ENCODE measurements at regions not wholly inside any gene's neighbourhood (a gene's known extent, or its start where the extent isn't known, plus 50 kb on each side); places are given as distances from the start of the nearest gene placed in this dataset.
A peak's percentile ranks its signal among the peaks of the same experiment; 100 is the strongest.
"Not testable (repeated sequence)": the region's sequence is repeated elsewhere in the genome, so short reads cannot be mapped to it uniquely, and the experiment has no call there.

GRCh38 chr2:7154656-7155055 lies 237.4 kb downstream of the RNF144A start:
- DNase-seq, result peak; percentile 23

GRCh38 chr2:7161501-7161900 lies 244.3 kb downstream of the RNF144A start:
- no peak for DNase-seq

DNA sequence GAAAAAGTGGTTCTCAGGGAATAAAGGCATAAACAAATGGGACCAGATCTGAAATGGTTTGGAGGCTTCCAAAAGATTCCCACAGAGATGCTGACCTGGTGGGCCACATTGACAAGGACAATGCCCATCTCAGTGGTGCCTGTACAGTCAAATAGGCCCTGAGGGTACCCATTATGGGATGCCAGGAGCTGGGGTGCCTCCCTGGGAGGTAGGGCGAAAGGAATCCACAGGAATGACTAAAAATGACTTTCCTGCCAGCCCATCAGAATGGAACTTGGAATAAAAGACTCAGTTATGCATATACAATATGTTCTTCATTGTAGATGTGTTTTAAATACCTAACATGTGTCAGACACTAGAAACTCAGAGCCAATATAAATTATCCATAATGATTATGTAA lies 248.5 kb downstream of the RNF144A start:
- no peak for DNase-seq

GRCh38 chr2:7167801-7168411 lies 250.7 kb downstream of the RNF144A start:
- DNase-seq, result no peak

DNA sequence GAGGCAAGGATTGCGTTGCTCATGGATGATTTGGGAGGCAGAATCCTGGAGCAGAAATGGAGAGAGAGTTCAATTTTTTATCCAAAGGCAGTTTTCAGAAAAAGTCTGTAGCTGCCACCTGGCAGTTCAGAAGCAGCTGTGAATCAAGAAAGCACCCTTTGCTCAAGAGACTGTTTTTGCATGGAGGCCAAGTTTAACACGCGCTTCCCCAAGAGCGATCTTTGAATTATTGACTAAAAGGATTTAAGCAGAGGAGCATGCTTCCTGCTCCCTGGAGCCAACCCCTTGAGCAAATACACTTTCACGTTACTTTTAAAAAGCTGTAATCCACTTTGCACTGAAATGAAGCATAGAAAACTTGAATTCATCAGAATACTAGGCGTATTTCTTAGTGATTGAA lies 252.4 kb downstream of the RNF144A start:
- DNase-seq, result peak; percentile 37

- not testable (repeated sequence) for DNase-seq
Measured at GRCh38 chr2:7178996-7179395, 261.8 kb downstream of the RNF144A start.

- no peak for DNase-seq
Measured at GRCh38 chr2:7180638-7181370, 263.6 kb downstream of the RNF144A start.

GRCh38 chr2:7182525-7182924 lies 265.3 kb downstream of the RNF144A start:
- no peak for DNase-seq

- DNase-seq, result no peak
Measured at GRCh38 chr2:7189106-7189505, 271.9 kb downstream of the RNF144A start.

DNA sequence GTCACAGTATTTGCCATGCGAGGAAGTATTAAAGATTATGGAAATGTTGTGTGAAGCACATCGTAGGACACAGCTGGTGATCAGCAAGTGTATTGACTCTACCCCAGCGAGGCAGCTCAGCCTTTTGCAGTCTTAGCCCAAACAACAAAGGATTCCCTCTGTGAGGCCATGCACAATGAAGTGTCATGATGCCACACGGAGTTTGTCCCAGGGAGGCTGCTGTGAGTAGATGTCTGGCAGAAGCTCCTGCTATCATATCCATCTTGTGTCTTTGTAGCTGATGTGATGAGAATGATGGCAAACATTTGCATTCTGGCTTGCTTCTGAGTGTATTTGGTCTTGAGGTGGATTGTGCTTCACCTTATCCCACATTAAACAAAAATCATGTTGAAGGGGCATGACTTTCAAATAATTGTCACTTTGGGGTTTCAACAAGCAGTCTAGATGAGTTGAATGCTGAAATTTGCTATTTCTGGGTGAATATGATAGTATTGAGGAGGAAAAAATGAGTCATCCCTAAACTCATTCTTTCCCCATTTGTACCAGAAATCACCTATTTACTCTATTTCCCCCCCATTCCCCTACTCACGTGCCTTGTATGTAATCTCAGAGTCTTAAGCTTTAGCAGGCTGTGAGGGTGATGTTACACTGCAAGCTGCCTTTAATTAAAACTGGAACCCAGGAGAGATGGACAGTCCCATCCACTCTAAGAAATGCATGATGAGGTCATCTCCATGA lies 273.5 kb downstream of the RNF144A start:
- DNase-seq, result no peak

DNA sequence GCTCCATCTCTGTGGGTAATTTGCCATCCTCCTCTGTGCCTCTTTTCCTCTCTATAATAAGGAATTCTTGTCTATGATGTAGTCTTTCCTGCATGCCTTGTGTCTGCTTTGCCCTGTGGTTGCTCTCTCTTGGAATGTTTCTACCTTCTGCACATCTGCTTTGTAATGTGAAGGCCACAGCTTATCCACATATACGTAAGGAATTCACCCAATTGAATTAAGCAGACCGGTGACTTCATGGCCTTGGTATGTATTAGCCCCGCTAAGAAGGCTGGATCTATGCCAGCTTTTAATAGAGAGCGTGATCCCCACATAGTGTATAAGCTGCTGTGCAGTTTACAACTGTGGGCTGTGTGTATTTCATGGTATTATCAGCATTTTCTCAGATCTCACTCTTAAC lies 274.7 kb downstream of the RNF144A start:
- DNase-seq, result no peak

DNA sequence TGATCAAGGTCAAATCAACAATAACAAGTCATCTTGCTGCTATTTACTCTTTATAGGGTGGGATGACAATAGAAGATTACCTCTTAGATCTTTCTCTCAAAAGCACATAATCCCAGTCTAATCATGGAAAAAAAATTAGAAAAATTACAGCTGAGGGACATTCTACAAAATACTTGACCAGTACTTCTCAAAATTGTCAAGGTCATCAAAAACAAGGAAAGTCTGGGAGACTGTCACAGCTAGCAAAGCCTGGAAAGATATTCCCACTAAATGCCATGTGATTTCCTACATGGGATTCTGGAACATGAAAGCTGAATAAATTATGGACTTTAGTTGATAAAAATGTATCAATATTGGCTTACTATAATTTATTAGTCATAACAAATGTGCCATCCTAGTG lies 276.2 kb downstream of the RNF144A start:
- DNase-seq, result no peak

DNA sequence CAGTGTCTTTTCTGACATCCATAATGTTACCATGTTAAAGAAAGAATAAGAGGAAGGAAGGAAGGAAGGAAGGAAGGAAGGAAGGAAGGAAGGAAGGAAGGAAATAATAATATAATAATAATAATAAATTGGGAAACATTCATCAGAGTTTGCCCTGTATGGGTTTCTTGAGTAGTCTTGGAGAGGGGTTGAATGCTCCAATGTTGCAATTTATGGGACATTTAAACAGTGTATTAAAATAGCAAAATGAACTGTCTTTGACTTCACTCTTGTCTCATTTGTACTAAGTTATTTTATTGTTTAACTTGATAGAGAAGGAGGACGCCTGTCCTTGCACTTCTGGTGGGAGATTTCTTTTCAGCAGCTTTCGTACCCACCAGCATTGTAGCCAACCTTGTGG lies 277.7 kb downstream of the RNF144A start:
- no peak for DNase-seq

DNA sequence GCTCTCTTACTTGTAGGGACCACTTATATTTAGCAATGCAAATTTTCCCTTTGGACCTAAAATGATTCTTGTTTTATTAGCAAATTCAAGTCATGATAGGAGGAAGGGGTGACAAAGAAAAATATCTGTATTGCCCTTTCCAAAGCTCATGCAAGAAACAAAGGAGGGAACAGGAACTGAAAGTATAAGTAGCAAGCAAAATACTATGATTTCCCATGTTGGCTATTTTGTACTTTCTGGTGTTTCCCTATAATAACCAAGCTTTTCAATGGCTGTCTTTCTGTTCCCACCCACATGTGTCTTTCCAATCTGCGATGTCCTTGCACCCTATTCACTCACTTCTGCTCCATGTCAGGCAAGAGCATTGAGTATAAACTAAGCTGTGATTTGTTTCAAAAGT lies 279.7 kb downstream of the RNF144A start:
- no peak for DNase-seq

DNA sequence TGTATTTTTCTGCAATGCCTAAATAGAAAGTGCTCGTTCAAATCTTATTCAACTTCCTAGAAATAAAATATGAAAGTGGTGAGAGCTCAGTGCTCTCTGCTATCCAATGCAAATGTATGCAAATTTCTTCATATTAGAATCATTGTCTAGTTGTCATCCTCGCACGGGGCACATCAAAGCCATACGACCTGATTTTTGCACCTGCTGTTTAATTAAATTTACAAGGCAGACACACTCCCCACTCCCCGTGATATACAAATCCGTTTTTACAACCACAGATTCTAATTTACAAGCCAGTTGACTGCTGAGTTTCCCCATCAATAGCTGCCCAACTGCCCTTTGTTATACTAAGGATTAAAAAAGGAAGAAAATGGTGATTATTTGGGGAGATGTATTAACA lies 284.6 kb downstream of the RNF144A start:
- no peak for DNase-seq

DNA sequence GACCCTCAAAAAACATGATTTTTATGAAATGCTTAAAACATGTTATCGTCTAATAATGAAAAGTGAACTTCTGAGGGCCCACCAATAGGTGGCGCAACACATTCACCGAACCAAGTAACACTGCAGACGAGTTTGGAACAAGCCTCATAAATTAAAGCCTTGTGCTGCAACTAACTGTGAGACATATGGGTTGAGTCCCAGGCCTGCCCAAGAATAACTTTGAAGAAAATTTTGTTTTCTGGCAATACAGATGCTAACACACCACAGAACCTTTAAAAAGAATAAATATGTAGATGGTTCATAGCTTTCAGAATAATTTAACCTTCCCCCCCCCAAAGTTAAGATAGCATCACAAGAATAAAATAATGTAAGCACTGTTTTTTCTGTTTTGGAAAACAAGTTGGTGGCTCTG lies 285.9 kb downstream of the RNF144A start:
- no peak for DNase-seq

DNA sequence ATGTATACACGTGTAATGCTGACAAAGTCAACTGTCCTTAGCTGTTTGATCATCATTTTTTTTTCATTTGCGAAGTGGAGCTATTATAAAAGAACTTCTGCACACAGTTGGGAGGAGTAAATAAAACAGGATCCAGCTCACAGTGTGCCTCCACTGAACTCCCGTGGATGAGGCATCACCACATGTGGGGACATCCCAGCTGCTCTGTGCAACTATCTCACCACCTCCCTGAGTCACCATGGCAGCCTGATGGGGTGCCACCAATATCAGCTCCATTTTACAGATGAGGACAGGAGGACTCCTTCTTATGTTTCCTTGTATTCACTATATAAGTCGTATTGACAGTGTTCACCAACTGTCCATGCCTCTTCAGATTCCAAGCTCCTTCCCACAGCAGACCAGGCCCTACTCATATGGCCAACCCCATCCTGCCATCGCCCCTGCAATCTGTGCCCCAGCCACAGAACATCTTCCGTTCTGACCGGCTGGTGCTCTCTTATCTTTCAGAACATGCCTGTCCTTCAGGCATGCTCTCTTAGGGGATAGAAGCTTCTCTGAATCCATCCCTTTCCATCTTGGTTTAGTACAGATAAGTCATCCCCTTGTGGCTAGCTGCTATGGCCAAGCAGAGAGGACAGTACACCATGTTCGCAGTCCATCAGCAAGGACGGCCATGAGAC lies 288.1 kb downstream of the RNF144A start:
- DNase-seq, result no peak

DNA sequence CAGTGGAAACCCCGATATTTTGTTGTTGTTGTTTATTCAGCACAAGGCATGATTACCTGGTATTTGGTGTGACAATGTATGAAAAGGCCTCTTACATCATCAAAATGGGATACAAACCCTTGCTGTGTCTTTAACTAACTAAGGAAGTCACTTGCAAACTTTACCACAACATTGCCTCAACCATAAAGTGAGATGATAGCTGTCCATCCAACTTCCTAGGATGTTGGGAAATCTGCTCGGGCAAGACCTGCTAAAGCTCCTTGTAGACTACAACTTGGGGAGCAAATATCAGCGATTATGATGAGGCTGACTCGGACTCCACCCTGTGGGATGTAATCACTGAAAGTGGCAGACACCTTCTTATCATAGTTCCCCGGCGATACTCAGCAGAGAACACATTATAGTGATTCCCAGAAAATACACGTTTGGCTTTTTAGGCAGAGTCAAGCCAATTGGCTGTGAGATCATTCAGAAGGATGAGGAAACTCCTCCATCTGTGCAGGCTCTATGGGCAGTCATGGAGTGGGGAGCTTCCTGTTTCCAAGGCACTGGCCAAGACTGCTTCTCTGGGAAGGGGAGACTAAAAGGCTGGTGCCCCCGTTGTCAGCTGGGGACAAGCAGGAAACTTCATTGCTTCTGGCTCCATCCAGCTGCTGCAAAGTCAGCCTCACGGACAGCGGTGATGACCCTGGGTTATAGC lies 289.0 kb downstream of the RNF144A start:
- DNase-seq, result no peak

GRCh38 chr2:7207631-7208030 lies 290.4 kb downstream of the RNF144A start:
- DNase-seq, result no peak

GRCh38 chr2:7209757-7210555 lies 292.7 kb downstream of the RNF144A start:
- no peak for DNase-seq

DNA sequence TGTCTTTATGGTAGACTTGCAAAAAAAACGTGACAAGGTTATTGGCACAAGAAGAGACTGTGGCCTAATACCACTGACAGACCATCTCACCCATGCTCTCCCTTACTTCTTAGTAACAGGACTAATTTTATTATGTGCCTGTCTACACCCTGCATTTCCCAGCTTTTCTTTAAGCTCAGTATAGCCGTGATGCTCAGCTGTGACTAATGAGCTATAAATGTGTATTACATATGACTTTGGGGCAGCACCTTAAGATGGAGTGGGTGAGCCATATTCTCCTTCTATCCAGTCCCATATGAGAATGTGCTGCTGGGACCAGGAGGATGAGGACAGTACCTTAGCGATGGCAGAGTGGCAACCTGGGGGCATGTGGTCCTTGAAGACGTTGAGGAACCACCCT lies 293.5 kb downstream of the RNF144A start:
- no peak for DNase-seq

DNA sequence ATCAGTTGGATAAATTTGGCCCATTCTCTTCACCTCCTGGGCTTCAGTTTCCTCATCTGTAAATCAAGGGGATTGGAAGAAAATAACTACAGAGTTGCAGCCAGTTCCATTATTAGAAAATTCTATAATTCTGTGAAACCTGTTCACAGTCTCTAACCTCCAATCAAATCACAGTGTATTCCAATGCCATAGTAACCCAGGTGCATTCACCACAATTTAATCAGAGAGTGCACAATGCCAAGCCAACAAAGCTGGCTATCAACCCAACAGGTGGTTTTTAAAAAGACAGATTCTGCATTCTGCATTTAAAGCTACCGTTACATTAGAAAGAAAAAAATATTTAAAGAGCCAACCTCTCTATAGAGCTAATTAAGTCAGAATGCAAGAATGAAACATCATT lies 308.6 kb downstream of the RNF144A start:
- DNase-seq, result no peak

Data from NCI-H187 treated with DMSO at 0.1 percent for 48 hours (cell line).